ENCODE measurements at regions not wholly inside any gene's neighbourhood (a gene's known extent, or its start where the extent isn't known, plus 50 kb on each side); places are given as distances from the start of the nearest gene placed in this dataset.

DNA sequence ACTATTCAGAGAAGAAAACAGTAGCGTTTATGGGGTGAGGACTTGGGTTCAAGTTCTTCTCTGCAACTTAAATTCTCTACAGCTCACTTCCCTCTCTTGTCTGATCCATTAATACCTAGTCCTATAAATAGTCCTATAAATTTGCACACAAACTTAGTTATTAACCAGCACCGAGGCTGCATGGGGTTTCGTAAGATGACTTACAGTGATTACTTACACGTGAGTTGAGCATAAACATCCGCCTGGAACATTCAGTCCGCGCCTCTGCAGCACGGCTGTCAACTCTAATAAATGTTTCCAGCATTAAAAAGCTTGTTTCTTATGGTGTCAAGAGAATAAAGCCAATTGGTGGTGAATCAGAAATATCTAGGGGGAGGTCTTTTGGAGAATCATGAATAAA lies 103.0 kb upstream of the ENPP6 start:
- TF ChIP-seq, protein P1, sequence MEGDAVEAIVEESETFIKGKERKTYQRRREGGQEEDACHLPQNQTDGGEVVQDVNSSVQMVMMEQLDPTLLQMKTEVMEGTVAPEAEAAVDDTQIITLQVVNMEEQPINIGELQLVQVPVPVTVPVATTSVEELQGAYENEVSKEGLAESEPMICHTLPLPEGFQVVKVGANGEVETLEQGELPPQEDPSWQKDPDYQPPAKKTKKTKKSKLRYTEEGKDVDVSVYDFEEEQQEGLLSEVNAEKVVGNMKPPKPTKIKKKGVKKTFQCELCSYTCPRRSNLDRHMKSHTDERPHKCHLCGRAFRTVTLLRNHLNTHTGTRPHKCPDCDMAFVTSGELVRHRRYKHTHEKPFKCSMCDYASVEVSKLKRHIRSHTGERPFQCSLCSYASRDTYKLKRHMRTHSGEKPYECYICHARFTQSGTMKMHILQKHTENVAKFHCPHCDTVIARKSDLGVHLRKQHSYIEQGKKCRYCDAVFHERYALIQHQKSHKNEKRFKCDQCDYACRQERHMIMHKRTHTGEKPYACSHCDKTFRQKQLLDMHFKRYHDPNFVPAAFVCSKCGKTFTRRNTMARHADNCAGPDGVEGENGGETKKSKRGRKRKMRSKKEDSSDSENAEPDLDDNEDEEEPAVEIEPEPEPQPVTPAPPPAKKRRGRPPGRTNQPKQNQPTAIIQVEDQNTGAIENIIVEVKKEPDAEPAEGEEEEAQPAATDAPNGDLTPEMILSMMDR (IDR thresholded peaks at IDR 0.05): no peak
- no peak for TF ChIP-seq POLR2A (IDR thresholded peaks at IDR 0.05)
